NCI-H524 (cell line): ENCODE measurements at regions not wholly inside any gene's neighbourhood (a gene's known extent, or its start where the extent isn't known, plus 50 kb on each side); places are given as distances from the start of the nearest gene placed in this dataset.
"Not testable (repeated sequence)": the region's sequence is repeated elsewhere in the genome, so short reads cannot be mapped to it uniquely, and the experiment has no call there.

Source experiments
- DNase-seq, 2 experiments: peaks; one replicate each; lab custom pipeline; 2025; lab: John Stamatoyannopoulos, UW

GRCh38 chr3:151675858-151676615 lies 57.7 kb upstream of the AADACL2 start:
- no peak for DNase-seq

GRCh38 chr3:151673974-151674373 lies 59.8 kb upstream of the AADACL2 start:
- no peak for DNase-seq

GRCh38 chr3:151667762-151668161 lies 66.0 kb upstream of the AADACL2 start:
- DNase-seq, result not testable (repeated sequence)

- DNase-seq, result peak in 1 of 2 experiments; percentile 24
These were observed 72.8 kb upstream of the AADACL2 start for GRCh38 chr3:151660885-151661284.

- no peak for DNase-seq
These were observed 88.7 kb upstream of the AADACL2 start for GRCh38 chr3:151644986-151645385.

- no peak for DNase-seq
These were observed 89.6 kb upstream of the AADACL2 start for GRCh38 chr3:151644020-151644620.

GRCh38 chr3:151639418-151639740 lies 94.3 kb upstream of the AADACL2 start:
- no peak for DNase-seq

- no peak for DNase-seq
These were observed 94.9 kb upstream of the AADACL2 start for GRCh38 chr3:151638555-151639417.

- DNase-seq, result no peak
These were observed 97.8 kb upstream of the AADACL2 start for GRCh38 chr3:151635905-151636304.

GRCh38 chr3:151631946-151632345 lies 101.8 kb upstream of the AADACL2 start:
- DNase-seq, result no peak

- no peak for DNase-seq
These were observed 102.7 kb upstream of the AADACL2 start for GRCh38 chr3:151630938-151631441.

GRCh38 chr3:151630035-151630434 lies 103.7 kb upstream of the AADACL2 start:
- DNase-seq, result no peak

- no peak for DNase-seq
These were observed 108.1 kb upstream of the AADACL2 start for GRCh38 chr3:151625586-151625985.

- no peak for DNase-seq
These were observed 108.6 kb upstream of the AADACL2 start for GRCh38 chr3:151625086-151625485.

GRCh38 chr3:151620071-151620470 lies 113.7 kb upstream of the AADACL2 start:
- no peak for DNase-seq

GRCh38 chr3:151615464-151615863 lies 118.3 kb upstream of the AADACL2 start:
- DNase-seq, result no peak

- no peak for DNase-seq
These were observed 121.6 kb upstream of the AADACL2 start for GRCh38 chr3:151612115-151612514.

- no peak for DNase-seq
These were observed 122.3 kb upstream of the AADACL2 start for GRCh38 chr3:151611419-151611818.

GRCh38 chr3:151609491-151609890 lies 124.2 kb upstream of the AADACL2 start:
- no peak for DNase-seq

GRCh38 chr3:151604891-151605290 lies 128.8 kb upstream of the AADACL2 start:
- no peak for DNase-seq

- DNase-seq, result no peak
These were observed 132.9 kb upstream of the AADACL2 start for GRCh38 chr3:151600783-151601182.

- no peak for DNase-seq
These were observed 134.5 kb upstream of the AADACL2 start for GRCh38 chr3:151599103-151599672.
